OCI-LY7 (cell line): ENCODE measurements at regions not wholly inside any gene's neighbourhood (a gene's known extent, or its start where the extent isn't known, plus 50 kb on each side); places are given as distances from the start of the nearest gene placed in this dataset.

Source experiments
- BruUV-seq: library from RNA; stranded (reverse); fragments of 400-500 nt; replicated peaks from 2 replicates; lab custom pipeline; 2021; lab: Mats Ljungman, UMichigan
- CTCF ChIA-PET: fragments of 300-600 bp; sonication (Branson Sonifier 250); formaldehyde crosslinking; loops from one replicate; lab custom pipeline; 2022; ENCODE audit warnings: antibody characterized with exemption; ENCODE audit not compliant: unreplicated experiment; lab: Charles Lee
- POLR2A ChIA-PET: fragments of 300-600 bp; sonication (Branson Sonifier 250); formaldehyde crosslinking; loops from one replicate; lab custom pipeline; 2022; ENCODE audit warnings: antibody characterized with exemption; lab: Charles Lee
- DNase-seq: peaks from one replicate; pipeline ENCODE4 v3.0.0-alpha.2; 2015; ENCODE audit warnings: low spot score
- H2AFZ ChIP-seq: fragments of 200-600 bp; sonication (generic), shearing (Covaris generic); 2 replicates; pipeline ENCODE4 v1.6.1; 2014; ENCODE audit warnings: mild to moderate bottlenecking, antibody characterized with exemption, low read length, moderate library complexity
- H3K27ac ChIP-seq: fragments of 200-600 bp; sonication (generic); 2 replicates; pipeline ENCODE4 v1.5.1; 2014; ENCODE audit warnings: mixed run types, low read depth, mild to moderate bottlenecking, moderate library complexity, low read length, inconsistent platforms; ENCODE audit not compliant: poor library complexity, severe bottlenecking
- H3K36me3 ChIP-seq: fragments of 200-600 bp; sonication (generic); 2 replicates; pipeline ENCODE4 v1.6.1; 2014; ENCODE audit warnings: mild to moderate bottlenecking, antibody characterized with exemption, low read length, moderate library complexity, mixed read lengths; ENCODE audit not compliant: insufficient read depth
- H3K4me1 ChIP-seq: fragments of 200-600 bp; sonication (generic); 2 replicates; pipeline ENCODE4 v1.5.1; 2014; ENCODE audit warnings: mild to moderate bottlenecking, low read length; ENCODE audit not compliant: insufficient read depth, poor library complexity, severe bottlenecking
- H3K4me2 ChIP-seq: fragments of 200-600 bp; sonication (generic); 2 replicates; pipeline ENCODE4 v1.6.1; 2014; ENCODE audit warnings: mild to moderate bottlenecking, low read length
- H3K4me3 ChIP-seq: fragments of 200-600 bp; sonication (generic); 2 replicates; pipeline ENCODE4 v1.5.1; 2014; ENCODE audit warnings: mild to moderate bottlenecking, low read depth, low read length; ENCODE audit not compliant: poor library complexity, severe bottlenecking
- H3K79me2 ChIP-seq: fragments of 200-600 bp; sonication (generic); 2 replicates; pipeline ENCODE4 v1.6.1; 2016; ENCODE audit warnings: low read depth, mild to moderate bottlenecking, low read length, moderate library complexity, mixed read lengths; ENCODE audit not compliant: insufficient read depth
- H3K9me2 ChIP-seq: fragments of 200-600 bp; sonication (generic); 2 replicates; pipeline ENCODE4 v1.6.1; 2016; ENCODE audit warnings: mild to moderate bottlenecking, low read length, mixed read lengths; ENCODE audit not compliant: insufficient read depth
- H3K9me3 ChIP-seq: fragments of 200-600 bp; sonication (generic); 2 replicates; pipeline ENCODE4 v1.6.1; 2014; ENCODE audit warnings: mild to moderate bottlenecking, mixed run types, low read length, mixed read lengths
- H4K20me1 ChIP-seq: fragments of 200-600 bp; sonication (generic); 2 replicates; pipeline ENCODE4 v1.6.1; 2014; ENCODE audit warnings: mild to moderate bottlenecking, antibody characterized with exemption, low read length, moderate library complexity, mixed read lengths; ENCODE audit not compliant: insufficient read depth
- EZH2phosphoT487 ChIP-seq: fragments of 200-600 bp; sonication (generic); IDR thresholded peaks from 2 replicates; pipeline ENCODE4 v1.6.1; 2018; ENCODE audit warnings: low read depth, borderline replicate concordance, mild to moderate bottlenecking, mixed run types, antibody characterized with exemption, low read length, moderate library complexity, mixed read lengths
- intact Hi-C: fragments of 100-400 bp; cut with micrococcal nuclease; formaldehyde crosslinking; loops from one replicate; pipeline ENCODE4 v1.10.0; 2022; ENCODE audit not compliant: unreplicated experiment
- TF ChIP-seq, protein P1 (sequence below): fragments of 200-600 bp; sonication (generic); conservative IDR thresholded peaks from 2 replicates; pipeline ENCODE4 v1.5.1; 2014; ENCODE audit warnings: mild to moderate bottlenecking, antibody characterized with exemption, low read length, moderate library complexity, mixed read lengths

DNA sequence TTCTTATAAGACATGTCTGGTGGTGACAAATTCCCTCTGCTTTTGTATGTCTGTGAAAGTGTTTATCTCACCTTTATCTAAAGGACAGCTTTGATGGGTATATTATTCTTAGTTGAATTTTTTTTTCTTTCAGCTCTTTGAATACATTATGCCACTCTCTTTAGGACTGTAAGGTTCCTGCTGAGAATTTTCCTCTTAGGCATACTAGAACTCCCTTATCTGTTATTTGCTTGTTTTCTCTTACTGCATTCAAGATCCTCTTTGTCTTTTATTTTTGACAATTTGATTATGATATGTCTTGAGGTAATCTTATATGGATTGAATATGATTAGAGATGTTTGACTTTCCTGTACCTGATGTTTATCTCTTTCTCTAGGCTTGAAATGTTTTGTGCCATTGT, 1328.4 kb downstream of the PCDH9 start:
- POLR2A ChIA-PET = interaction anchor here (0.6 kb wide), 1 partner anchor 1934 kb away, joined by 3 read pairs; no protein-coding TSS in a partner anchor
- intact Hi-C loops = no loop called here
- no peaks in the 10 kb centered on the region for H3K79me2 ChIP-seq
- no peak for DNase-seq
- CTCF ChIA-PET = no interaction called here
- H3K36me3 ChIP-seq = no peaks in the 10 kb centered on the region
- no peak for TF ChIP-seq EZH2phosphoT487
- TF ChIP-seq, protein P1, sequence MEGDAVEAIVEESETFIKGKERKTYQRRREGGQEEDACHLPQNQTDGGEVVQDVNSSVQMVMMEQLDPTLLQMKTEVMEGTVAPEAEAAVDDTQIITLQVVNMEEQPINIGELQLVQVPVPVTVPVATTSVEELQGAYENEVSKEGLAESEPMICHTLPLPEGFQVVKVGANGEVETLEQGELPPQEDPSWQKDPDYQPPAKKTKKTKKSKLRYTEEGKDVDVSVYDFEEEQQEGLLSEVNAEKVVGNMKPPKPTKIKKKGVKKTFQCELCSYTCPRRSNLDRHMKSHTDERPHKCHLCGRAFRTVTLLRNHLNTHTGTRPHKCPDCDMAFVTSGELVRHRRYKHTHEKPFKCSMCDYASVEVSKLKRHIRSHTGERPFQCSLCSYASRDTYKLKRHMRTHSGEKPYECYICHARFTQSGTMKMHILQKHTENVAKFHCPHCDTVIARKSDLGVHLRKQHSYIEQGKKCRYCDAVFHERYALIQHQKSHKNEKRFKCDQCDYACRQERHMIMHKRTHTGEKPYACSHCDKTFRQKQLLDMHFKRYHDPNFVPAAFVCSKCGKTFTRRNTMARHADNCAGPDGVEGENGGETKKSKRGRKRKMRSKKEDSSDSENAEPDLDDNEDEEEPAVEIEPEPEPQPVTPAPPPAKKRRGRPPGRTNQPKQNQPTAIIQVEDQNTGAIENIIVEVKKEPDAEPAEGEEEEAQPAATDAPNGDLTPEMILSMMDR = no peak
- H3K4me2 ChIP-seq = no peak overlapping the region
- H3K27ac ChIP-seq = no peak overlapping the region
- no peak overlapping the region for H3K4me3 ChIP-seq
- no peaks in the 10 kb centered on the region for H3K9me3 ChIP-seq
- 0 out of 2 replicates have a peak, but pooled peaks cover 3% of the 10 kb centered on the region for H3K9me2 ChIP-seq
- no peaks in the 10 kb centered on the region for H4K20me1 ChIP-seq
- no peak overlapping the region for H2AFZ ChIP-seq
- H3K4me1 ChIP-seq = no peaks in the 10 kb centered on the region
- no TSS peak for BruUV-seq

DNA sequence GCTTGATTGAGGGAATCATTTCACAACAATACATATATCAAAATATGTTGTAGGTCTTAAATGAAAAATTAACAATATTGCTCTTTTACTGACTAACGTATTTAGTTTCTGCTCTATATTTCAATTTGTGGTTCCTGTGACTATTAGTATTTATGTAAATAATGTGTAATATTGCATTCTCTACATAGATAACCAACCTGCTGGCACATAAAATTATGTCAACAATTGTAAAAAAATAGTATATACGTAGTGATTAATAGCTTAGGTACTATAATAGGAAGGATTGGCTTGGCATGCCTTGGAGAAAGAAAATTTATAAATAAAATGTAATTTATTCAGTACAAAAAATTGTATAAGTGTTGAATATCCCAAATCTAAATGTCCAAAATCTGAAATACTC, 1336.1 kb downstream of the PCDH9 start:
- POLR2A ChIA-PET = interaction anchor here (1.2 to 2.1 kb wide), 2 partner anchors 10 to 14 kb away, joined by 4 to 5 read pairs; no protein-coding TSS in a partner anchor
- H3K79me2 ChIP-seq = no peaks in the 10 kb centered on the region
- CTCF ChIA-PET = no interaction called here
- H3K36me3 ChIP-seq = no peaks in the 10 kb centered on the region
- no peak for DNase-seq
- H3K4me1 ChIP-seq = no peaks in the 10 kb centered on the region
- TF ChIP-seq, protein P1 = no peak
- no peak for TF ChIP-seq EZH2phosphoT487
- no peaks in the 10 kb centered on the region for H3K9me2 ChIP-seq
- H3K4me3 ChIP-seq = no peak overlapping the region
- intact Hi-C loops = no loop called here
- no peak overlapping the region for H2AFZ ChIP-seq
- no peak overlapping the region for H3K27ac ChIP-seq
- no peak overlapping the region for H3K4me2 ChIP-seq
- H4K20me1 ChIP-seq = no peaks in the 10 kb centered on the region
- no TSS peak for BruUV-seq
- H3K9me3 ChIP-seq = no peaks in the 10 kb centered on the region

DNA sequence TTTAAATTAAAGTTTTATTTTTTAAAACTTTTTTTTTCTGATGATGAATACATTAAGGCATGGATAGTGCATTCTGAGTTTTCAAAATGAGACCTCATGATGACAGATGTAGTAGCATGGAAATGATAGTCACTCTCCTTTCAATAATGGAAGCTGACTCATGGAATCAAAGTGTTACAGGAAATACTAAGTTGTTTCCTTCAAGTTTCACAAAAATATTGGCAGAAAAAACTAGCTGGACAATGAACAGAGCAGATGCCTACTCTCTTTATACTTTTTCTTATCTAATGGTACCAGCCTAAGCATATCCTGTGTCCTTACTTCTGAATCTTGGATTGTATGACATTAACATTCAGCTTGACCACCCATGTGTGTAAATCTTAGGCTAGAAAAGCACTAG, 1337.3 kb downstream of the PCDH9 start:
- no peak overlapping the region for H3K4me3 ChIP-seq
- TF ChIP-seq EZH2phosphoT487 = no peak
- TF ChIP-seq, protein P1 = no peak
- no peaks in the 10 kb centered on the region for H3K9me3 ChIP-seq
- no peaks in the 10 kb centered on the region for H3K36me3 ChIP-seq
- ChIA-PET POLR2A (interaction anchor here (0.7 to 2.1 kb wide), 3 partner anchors 11 to 500 kb away, joined by 3 to 5 read pairs (median 4); no protein-coding TSS in a partner anchor), CTCF (no interaction called here)
- no peaks in the 10 kb centered on the region for H3K79me2 ChIP-seq
- H4K20me1 ChIP-seq = no peaks in the 10 kb centered on the region
- intact Hi-C loops = no loop called here
- DNase-seq = no peak
- no TSS peak for BruUV-seq
- H2AFZ ChIP-seq = no peak overlapping the region
- no peaks in the 10 kb centered on the region for H3K4me1 ChIP-seq
- H3K27ac ChIP-seq = no peak overlapping the region
- no peaks in the 10 kb centered on the region for H3K9me2 ChIP-seq
- H3K4me2 ChIP-seq = no peak overlapping the region
